Panc1 (cell line): ENCODE measurements at regions not wholly inside any gene's neighbourhood (a gene's known extent, or its start where the extent isn't known, plus 50 kb on each side); places are given as distances from the start of the nearest gene placed in this dataset.

Experiments
- ATAC-seq: fragments of 200-7000 bp; cut with Tn5 transposase; 2 replicates; pipeline ENCODE4 v1.9.1; 2020; ENCODE audit warnings: mild to moderate bottlenecking, moderate library complexity
- BruUV-seq: library from RNA; stranded (reverse); fragments of 400-500 nt; replicated peaks from 2 replicates; lab custom pipeline; 2021; lab: Mats Ljungman, UMichigan
- CTCF ChIA-PET: fragments of 300-600 bp; sonication (Branson Sonifier 250); formaldehyde crosslinking; loops from one replicate; lab custom pipeline; 2022; ENCODE audit warnings: antibody characterized with exemption; lab: Charles Lee
- POLR2A ChIA-PET: fragments of 300-600 bp; sonication (Branson Sonifier 250); formaldehyde crosslinking; loops from one replicate; lab custom pipeline; 2022; ENCODE audit warnings: antibody characterized with exemption; lab: Charles Lee
- DNase-seq: peaks from one replicate; pipeline ENCODE4 v3.0.0-alpha.2; 2010; ENCODE audit warnings: low read depth, low spot score
- H3K27ac ChIP-seq: 2 replicates; pipeline ENCODE4 v1.5.1; 2011; ENCODE audit warnings: mild to moderate bottlenecking, low read length, inconsistent platforms
- H3K27me3 ChIP-seq: fragments of 200-500 bp; sonication (Bioruptor generic); 2 replicates; pipeline ENCODE4 v1.6.0; 2014; ENCODE audit warnings: low read length, inconsistent platforms; ENCODE audit not compliant: control insufficient read depth, insufficient read depth
- H3K36me3 ChIP-seq: fragments of 200-500 bp; sonication (Bioruptor generic); 2 replicates; pipeline ENCODE4 v1.5.1; 2014; ENCODE audit warnings: inconsistent platforms, mild to moderate bottlenecking, low read length, moderate library complexity; ENCODE audit not compliant: control insufficient read depth, insufficient read depth
- H3K4me1 ChIP-seq: 2 replicates; pipeline ENCODE4 v1.5.1; 2011; ENCODE audit warnings: inconsistent platforms, mild to moderate bottlenecking, low read length, moderate library complexity; ENCODE audit not compliant: control insufficient read depth, insufficient read depth
- H3K4me3 ChIP-seq, 2 experiments: 2 replicates each; pipeline ENCODE4 v1.5.1; 2011 to 2012; ENCODE audit warnings: low read depth in 2 of 2, low read length in 2 of 2, mild to moderate bottlenecking in 2 of 2, inconsistent platforms in 1 of 2, moderate library complexity in 1 of 2
- H3K9me3 ChIP-seq: fragments of 200-500 bp; sonication (Bioruptor generic); 2 replicates; pipeline ENCODE4 v1.5.1; 2014; ENCODE audit warnings: low read depth, mild to moderate bottlenecking, inconsistent platforms, low read length, moderate library complexity; ENCODE audit not compliant: control insufficient read depth, insufficient read depth
- CTCF ChIP-seq: fragments of 450-650 bp; IDR thresholded peaks from 2 replicates; pipeline ENCODE4 v1.5.1; 2017; ENCODE audit warnings: mild to moderate bottlenecking
- POLR2AphosphoS5 ChIP-seq: IDR thresholded peaks from 2 replicates; pipeline ENCODE4 v1.6.1; 2012; ENCODE audit warnings: mild to moderate bottlenecking, low read depth, low read length, moderate library complexity
- REST ChIP-seq, 2 experiments: IDR thresholded peaks; 2 replicates each; pipeline ENCODE4 v1.6.1; 2011 to 2012; ENCODE audit warnings: low read depth in 2 of 2, control low read depth in 1 of 2, low read length in 1 of 2, mild to moderate bottlenecking in 1 of 2, moderate library complexity in 1 of 2; ENCODE audit not compliant: insufficient read depth in 1 of 2
- SIN3A ChIP-seq: IDR thresholded peaks from 2 replicates; pipeline ENCODE4 v1.6.1; 2012; ENCODE audit warnings: low read depth, mild to moderate bottlenecking, low read length, moderate library complexity, borderline replicate concordance; ENCODE audit not compliant: insufficient read depth
- TCF7L2 ChIP-seq: IDR thresholded peaks from 2 replicates; pipeline ENCODE4 v1.6.1; 2011; ENCODE audit warnings: mild to moderate bottlenecking, low read depth, low read length, inconsistent platforms
- in situ Hi-C: cut with HindIII; loops from 2 replicates; pipeline ENCODE4 v1.10.0; 2016; ENCODE audit warnings: low sequenced_read_pairs, low pct_unique_long_range_greater_than_20kb
- intact Hi-C: fragments of 100-400 bp; cut with micrococcal nuclease; formaldehyde crosslinking; loops from one replicate; pipeline ENCODE4 v1.10.0; 2022; ENCODE audit not compliant: unreplicated experiment

GRCh38 chr14:105856676-105857219 is 330.4 kb downstream of the TMEM121 start:
- intact Hi-C loops = no loop called here
- CTCF ChIA-PET = no interaction called here
- Histone ChIP-seq H3K4me3 (no peak overlapping the region), H3K9me3 (no peaks in the 10 kb centered on the region), H3K27ac (no peak overlapping the region), H3K4me1 (no peaks in the 10 kb centered on the region), H3K36me3 (no peaks in the 10 kb centered on the region), H3K27me3 (no peaks in the 10 kb centered on the region)
- TF ChIP-seq TCF7L2 (no peak), CTCF (no peak), REST (IDR thresholded peaks at IDR 0.05; ENCODE audit: insufficient read depth in 1 of 2, low read depth in 2 of 2, low read length in 1 of 2) (no peak), POLR2AphosphoS5 (no peak), SIN3A (no peak)
- in situ Hi-C loops = no loop called here
- no TSS peak for BruUV-seq
- POLR2A ChIA-PET = no interaction called here
- DNase-seq (no peak), ATAC-seq (no peak)

GRCh38 chr14:105857220-105857825 is 330.9 kb downstream of the TMEM121 start:
- ATAC-seq (no peak), DNase-seq (no peak)
- Histone ChIP-seq H3K4me3 (no peak overlapping the region), H3K9me3 (no peaks in the 10 kb centered on the region), H3K4me1 (no peaks in the 10 kb centered on the region), H3K36me3 (no peaks in the 10 kb centered on the region), H3K27me3 (no peaks in the 10 kb centered on the region), H3K27ac (no peak overlapping the region)
- intact Hi-C loops = no loop called here
- in situ Hi-C loops = no loop called here
- no TSS peak for BruUV-seq
- ChIA-PET POLR2A (no interaction called here), CTCF (no interaction called here)
- TF ChIP-seq REST (IDR thresholded peaks at IDR 0.05; ENCODE audit: insufficient read depth in 1 of 2, low read depth in 2 of 2, low read length in 1 of 2) (no peak), TCF7L2 (no peak), CTCF (no peak), SIN3A (no peak), POLR2AphosphoS5 (no peak)
